Muscle layer of colon (tissue), 2 donors: ENCODE measurements at regions not wholly inside any gene's neighbourhood (a gene's known extent, or its start where the extent isn't known, plus 50 kb on each side); places are given as distances from the start of the nearest gene placed in this dataset.

ENCODE experiments used
- H3K27ac ChIP-seq: one replicate; pipeline ENCODE4 v1.7.0; 2013; ENCODE audit warnings: low read depth, mild to moderate bottlenecking, low read length, moderate library complexity
- H3K27me3 ChIP-seq, 2 donors: one replicate each; pipeline ENCODE4 v1.7.0; 2013; ENCODE audit warnings: low read length in 2 of 2, mild to moderate bottlenecking in 2 of 2; ENCODE audit not compliant: insufficient read depth in 2 of 2, control insufficient read depth in 1 of 2
- H3K36me3 ChIP-seq: one replicate; pipeline ENCODE4 v1.7.0; 2013; ENCODE audit warnings: mild to moderate bottlenecking, low read length; ENCODE audit not compliant: insufficient read depth
- H3K4me1 ChIP-seq: one replicate; pipeline ENCODE4 v1.7.0; 2013; ENCODE audit warnings: mild to moderate bottlenecking, low read length; ENCODE audit not compliant: insufficient read depth
- H3K4me3 ChIP-seq, 2 donors: one replicate each; pipeline ENCODE4 v1.7.0; 2013; ENCODE audit warnings: low read length in 2 of 2, low read depth in 1 of 2, mild to moderate bottlenecking in 1 of 2, moderate library complexity in 1 of 2
- H3K9ac ChIP-seq: one replicate; pipeline ENCODE4 v1.7.0; 2013; ENCODE audit warnings: low read length
- H3K9me3 ChIP-seq: one replicate; pipeline ENCODE4 v1.7.0; 2013; ENCODE audit warnings: mild to moderate bottlenecking, low read length
- donor health status: abdominal sarcoma.
- donor health status: Adenocarcinoma of cecum.

- Histone ChIP-seq H3K36me3 (no peaks in the 10 kb centered on the region), H3K9ac (no peak overlapping the region), H3K4me1 (no peaks in the 10 kb centered on the region), H3K9me3 (no peaks in the 10 kb centered on the region), H3K27me3 (no peaks in the 10 kb centered on the region), H3K27ac (no peak overlapping the region), H3K4me3 (no peak overlapping the region)
Observed at GRCh38 chr14:83251402-83251801, 1717.7 kb upstream of the SEL1L start.

GRCh38 chr14:83253870-83254269 lies 1720.2 kb upstream of the SEL1L start:
- H3K27ac ChIP-seq = no peak overlapping the region
- H3K4me3 ChIP-seq = no peak overlapping the region
- H3K36me3 ChIP-seq = no peaks in the 10 kb centered on the region
- no peaks in the 10 kb centered on the region for H3K27me3 ChIP-seq
- H3K4me1 ChIP-seq = no peaks in the 10 kb centered on the region
- H3K9me3 ChIP-seq = no peaks in the 10 kb centered on the region
- no peak overlapping the region for H3K9ac ChIP-seq

- no peak overlapping the region for H3K27ac ChIP-seq
- no peaks in the 10 kb centered on the region for H3K36me3 ChIP-seq
- H3K4me1 ChIP-seq = no peaks in the 10 kb centered on the region
Observed at GRCh38 chr14:83255015-83255726, 1721.5 kb upstream of the SEL1L start.

GRCh38 chr14:83255727-83256090 lies 1722.1 kb upstream of the SEL1L start:
- Histone ChIP-seq H3K9ac (no peak overlapping the region), H3K27ac (no peak overlapping the region), H3K27me3 (no peaks in the 10 kb centered on the region), H3K36me3 (no peaks in the 10 kb centered on the region), H3K9me3 (no peaks in the 10 kb centered on the region), H3K4me3 (no peak overlapping the region), H3K4me1 (no peaks in the 10 kb centered on the region)

More at GRCh38 chr14:83255015-83255726, 1721.5 kb upstream of the SEL1L start:
- H3K9ac ChIP-seq = no peak overlapping the region
- no peaks in the 10 kb centered on the region for H3K27me3 ChIP-seq
- no peaks in the 10 kb centered on the region for H3K9me3 ChIP-seq
- H3K4me3 ChIP-seq = no peak overlapping the region

GRCh38 chr14:83257466-83258439 lies 1724.1 kb upstream of the SEL1L start:
- Histone ChIP-seq H3K36me3 (no peaks in the 10 kb centered on the region), H3K4me1 (no peaks in the 10 kb centered on the region), H3K27ac (no peak overlapping the region), H3K9me3 (no peaks in the 10 kb centered on the region), H3K27me3 (no peaks in the 10 kb centered on the region), H3K4me3 (no peak overlapping the region), H3K9ac (no peak overlapping the region)

- no peaks in the 10 kb centered on the region for H3K36me3 ChIP-seq
- no peak overlapping the region for H3K9ac ChIP-seq
- H3K27me3 ChIP-seq = no peaks in the 10 kb centered on the region
- no peak overlapping the region for H3K27ac ChIP-seq
- H3K4me1 ChIP-seq = no peaks in the 10 kb centered on the region
- no peak overlapping the region for H3K4me3 ChIP-seq
- H3K9me3 ChIP-seq = no peaks in the 10 kb centered on the region
Observed at GRCh38 chr14:83260751-83261150, 1727.1 kb upstream of the SEL1L start.

GRCh38 chr14:83269583-83269982 lies 1735.9 kb upstream of the SEL1L start:
- Histone ChIP-seq H3K27ac (no peak overlapping the region), H3K27me3 (no peaks in the 10 kb centered on the region), H3K9me3 (no peaks in the 10 kb centered on the region), H3K9ac (no peak overlapping the region), H3K4me1 (no peaks in the 10 kb centered on the region), H3K36me3 (no peaks in the 10 kb centered on the region), H3K4me3 (no peak overlapping the region)

- no peak overlapping the region for H3K4me3 ChIP-seq
- H3K9ac ChIP-seq = no peak overlapping the region
- H3K9me3 ChIP-seq = no peaks in the 10 kb centered on the region
- H3K27me3 ChIP-seq = no peaks in the 10 kb centered on the region
- no peak overlapping the region for H3K27ac ChIP-seq
- H3K4me1 ChIP-seq = no peaks in the 10 kb centered on the region
- no peaks in the 10 kb centered on the region for H3K36me3 ChIP-seq
Observed at GRCh38 chr14:83271663-83272062, 1738.0 kb upstream of the SEL1L start.

- H3K4me3 ChIP-seq = no peak overlapping the region
- no peaks in the 10 kb centered on the region for H3K36me3 ChIP-seq
- no peak overlapping the region for H3K9ac ChIP-seq
- H3K9me3 ChIP-seq = no peaks in the 10 kb centered on the region
- H3K27ac ChIP-seq = no peak overlapping the region
- H3K4me1 ChIP-seq = no peaks in the 10 kb centered on the region
- H3K27me3 ChIP-seq = no peaks in the 10 kb centered on the region
Observed at GRCh38 chr14:83280719-83281118, 1747.1 kb upstream of the SEL1L start.

GRCh38 chr14:83282706-83283105 lies 1749.1 kb upstream of the SEL1L start:
- H3K4me1 ChIP-seq = no peaks in the 10 kb centered on the region
- H3K36me3 ChIP-seq = no peaks in the 10 kb centered on the region
- H3K4me3 ChIP-seq = no peak overlapping the region
- H3K27ac ChIP-seq = no peak overlapping the region
- no peaks in the 10 kb centered on the region for H3K9me3 ChIP-seq
- no peak overlapping the region for H3K9ac ChIP-seq
- H3K27me3 ChIP-seq = no peaks in the 10 kb centered on the region

- no peak overlapping the region for H3K27ac ChIP-seq
- no peak overlapping the region for H3K9ac ChIP-seq
- no peak overlapping the region for H3K4me3 ChIP-seq
- H3K4me1 ChIP-seq = no peaks in the 10 kb centered on the region
- H3K36me3 ChIP-seq = no peaks in the 10 kb centered on the region
- H3K27me3 ChIP-seq = no peaks in the 10 kb centered on the region
- no peaks in the 10 kb centered on the region for H3K9me3 ChIP-seq
Observed at GRCh38 chr14:83287300-83287699, 1753.6 kb upstream of the SEL1L start.
